Stomach (tissue), 4 donors: ENCODE measurements at regions not wholly inside any gene's neighbourhood (a gene's known extent, or its start where the extent isn't known, plus 50 kb on each side); places are given as distances from the start of the nearest gene placed in this dataset.

ENCODE experiments used
- CTCF ChIP-seq, 7 experiments: fragments of 450-650 bp in 4 of 7; fragments of 200-600 bp in 3 of 7; sonication (generic) in 3 of 7; IDR thresholded peaks; one replicate each; pipeline ENCODE4 v1.5.1; 2016 to 2019; ENCODE audit warnings: antibody characterized with exemption in 7 of 7, control low read depth in 2 of 7, mild to moderate bottlenecking in 1 of 7
- POLR2A ChIP-seq, 4 donors: fragments of 450-650 bp; IDR thresholded peaks; one replicate each; pipeline ENCODE4 v1.6.1; 2016; ENCODE audit warnings: antibody characterized with exemption in 4 of 4, control low read depth in 2 of 4, mild to moderate bottlenecking in 1 of 4, moderate library complexity in 1 of 4

- no peak for TF ChIP-seq CTCF (IDR thresholded peaks at IDR 0.05)
- no peak for TF ChIP-seq POLR2A (IDR thresholded peaks at IDR 0.05)
Measured at GRCh38 chrX:46034868-46035267, 510.4 kb downstream of the ZNF674 start.
